GM13976 (cell line): ENCODE measurements at regions not wholly inside any gene's neighbourhood (a gene's known extent, or its start where the extent isn't known, plus 50 kb on each side); places are given as distances from the start of the nearest gene placed in this dataset.

Source experiments
- DNase-seq: peaks from one replicate; pipeline ENCODE4 v3.0.0; 2012; ENCODE audit warnings: low spot score
- in situ Hi-C: fragments of 300-500 bp; cut with MboI; formaldehyde crosslinking; loops from one replicate; pipeline ENCODE4 v1.12.0; 2022; ENCODE audit warnings: low sequenced_read_pairs, mixed read lengths, inconsistent platforms; ENCODE audit not compliant: unreplicated experiment
- TF ChIP-seq, protein P1 (sequence below): IDR thresholded peaks from 2 replicates; pipeline ENCODE4 v1.5.1; 2012; ENCODE audit warnings: borderline replicate concordance, mild to moderate bottlenecking; ENCODE audit not compliant: insufficient read depth; ENCODE audit errors: extremely low read depth, missing control alignments, control extremely low read depth

DNA sequence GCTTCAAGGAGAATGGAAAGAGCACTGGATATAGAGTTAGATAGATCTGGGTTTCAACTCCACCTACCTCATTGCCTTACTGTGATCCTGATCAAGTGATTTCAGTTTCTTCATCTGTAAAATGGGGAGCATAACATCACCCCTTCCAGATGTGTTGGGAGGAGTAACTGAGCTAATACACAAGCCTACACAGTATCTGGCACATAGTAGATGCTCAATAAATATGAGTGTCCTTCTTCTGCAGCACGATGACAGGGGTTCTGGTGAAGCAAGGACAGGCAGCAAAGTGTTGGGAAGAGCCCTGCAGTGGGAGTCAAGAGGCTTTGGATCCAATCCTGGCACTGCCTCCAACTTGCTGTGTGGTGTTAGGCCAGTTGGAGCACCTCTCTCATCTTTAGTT, 270.0 kb downstream of the UACA start:
- in situ Hi-C loops = loop anchor here (25.0 kb wide), 2 partner anchors 756 to 1006 kb away; no protein-coding TSS in a partner anchor
- DNase-seq = no peak
- TF ChIP-seq, protein P1, sequence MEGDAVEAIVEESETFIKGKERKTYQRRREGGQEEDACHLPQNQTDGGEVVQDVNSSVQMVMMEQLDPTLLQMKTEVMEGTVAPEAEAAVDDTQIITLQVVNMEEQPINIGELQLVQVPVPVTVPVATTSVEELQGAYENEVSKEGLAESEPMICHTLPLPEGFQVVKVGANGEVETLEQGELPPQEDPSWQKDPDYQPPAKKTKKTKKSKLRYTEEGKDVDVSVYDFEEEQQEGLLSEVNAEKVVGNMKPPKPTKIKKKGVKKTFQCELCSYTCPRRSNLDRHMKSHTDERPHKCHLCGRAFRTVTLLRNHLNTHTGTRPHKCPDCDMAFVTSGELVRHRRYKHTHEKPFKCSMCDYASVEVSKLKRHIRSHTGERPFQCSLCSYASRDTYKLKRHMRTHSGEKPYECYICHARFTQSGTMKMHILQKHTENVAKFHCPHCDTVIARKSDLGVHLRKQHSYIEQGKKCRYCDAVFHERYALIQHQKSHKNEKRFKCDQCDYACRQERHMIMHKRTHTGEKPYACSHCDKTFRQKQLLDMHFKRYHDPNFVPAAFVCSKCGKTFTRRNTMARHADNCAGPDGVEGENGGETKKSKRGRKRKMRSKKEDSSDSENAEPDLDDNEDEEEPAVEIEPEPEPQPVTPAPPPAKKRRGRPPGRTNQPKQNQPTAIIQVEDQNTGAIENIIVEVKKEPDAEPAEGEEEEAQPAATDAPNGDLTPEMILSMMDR = no peak

DNA sequence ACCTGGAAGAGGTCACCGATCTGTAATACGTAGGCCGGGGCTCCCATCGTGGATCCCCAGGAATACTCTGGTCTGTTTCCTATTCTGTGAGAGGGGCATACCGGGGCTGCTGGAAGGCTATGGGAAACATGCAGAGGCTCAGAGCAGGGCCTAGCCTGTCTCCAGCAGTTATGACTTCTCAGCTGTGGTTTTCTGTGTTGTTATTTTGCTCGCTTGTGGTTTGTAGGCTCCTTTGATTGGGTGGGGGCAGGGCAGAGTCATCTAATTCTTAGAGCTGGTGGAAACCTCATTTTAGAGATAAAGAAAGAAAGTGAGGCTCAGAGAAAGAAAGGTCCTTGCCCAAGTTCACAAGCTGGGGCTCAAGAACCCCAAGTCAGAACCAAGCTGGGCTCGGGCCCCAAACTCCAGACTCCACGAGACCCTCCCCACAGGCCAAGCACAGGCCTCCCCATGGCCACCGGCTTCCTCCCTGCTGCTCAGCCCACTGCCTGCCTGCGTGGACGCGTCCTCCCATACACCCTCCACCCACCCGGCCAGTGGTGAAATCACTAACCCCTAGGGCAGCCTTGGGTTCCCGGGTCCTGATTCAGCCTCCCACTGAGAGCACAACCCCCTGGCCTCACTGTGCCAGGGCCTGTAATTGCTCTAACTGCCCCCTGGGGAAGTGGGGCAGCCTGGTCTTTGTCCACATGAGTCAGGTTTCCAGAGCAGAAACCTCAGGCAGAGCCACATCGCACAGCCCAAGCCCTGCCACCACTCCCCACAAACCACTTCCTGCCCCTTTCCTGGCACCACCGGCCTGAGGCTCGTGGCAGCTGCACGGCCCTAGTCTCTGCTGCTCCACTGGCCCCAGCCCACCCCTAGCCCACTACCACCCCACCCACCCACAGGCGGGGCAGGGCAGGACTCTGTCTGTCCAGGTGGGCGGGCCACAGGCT, 270.8 kb downstream of the UACA start:
- TF ChIP-seq, protein P1 = no peak
- peak; percentile 82 for DNase-seq
- in situ Hi-C loops = loop anchor here (25.0 kb wide), 2 partner anchors 755 to 1005 kb away; no protein-coding TSS in a partner anchor

DNA sequence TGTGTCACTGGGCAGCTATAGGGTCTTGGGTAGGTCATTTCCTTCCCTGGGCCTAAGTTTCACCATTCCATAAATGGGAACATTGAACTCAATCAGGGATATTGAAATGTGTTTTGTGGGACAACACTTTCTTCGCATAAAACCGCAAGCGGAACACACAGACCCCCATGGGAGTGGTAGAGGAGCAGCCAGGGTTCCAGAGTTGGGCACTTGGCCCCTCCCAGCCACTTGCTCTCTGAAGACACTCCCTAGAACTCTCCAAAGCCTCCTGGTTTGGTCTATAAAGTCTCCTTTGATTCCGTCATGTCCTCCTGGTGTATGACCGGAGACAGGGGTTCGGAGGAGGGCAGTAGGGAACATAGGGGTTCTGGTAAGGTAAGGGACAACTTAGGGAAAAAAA, 271.7 kb downstream of the UACA start:
- TF ChIP-seq, protein P1 = no peak
- DNase-seq = no peak
- in situ Hi-C loops = loop anchor here (25.0 kb wide), 2 partner anchors 754 to 1004 kb away; no protein-coding TSS in a partner anchor

DNA sequence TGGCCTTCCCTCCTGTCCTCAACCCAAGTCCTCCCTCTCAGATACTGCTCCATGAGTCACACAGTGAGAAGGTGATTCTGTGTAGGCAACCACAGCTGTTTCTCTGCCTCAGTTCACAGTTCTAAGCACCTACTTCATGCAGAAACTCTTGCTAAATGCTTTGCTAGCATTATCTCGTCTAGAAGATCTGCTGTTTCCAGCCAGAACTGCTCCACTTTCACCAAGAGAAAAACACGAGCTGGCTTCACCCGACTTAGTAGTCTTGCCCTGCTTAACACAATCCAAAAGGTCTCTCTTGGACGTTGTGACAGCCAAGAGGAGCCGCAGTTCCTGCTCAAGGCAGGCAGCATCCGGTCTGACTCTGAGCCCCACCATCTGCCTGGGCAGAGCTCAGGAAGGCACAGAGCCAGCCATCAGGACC, 272.1 kb downstream of the UACA start:
- in situ Hi-C loops = loop anchor here (25.0 kb wide), 2 partner anchors 754 to 1004 kb away; no protein-coding TSS in a partner anchor
- DNase-seq = no peak
- TF ChIP-seq, protein P1 = no peak

DNA sequence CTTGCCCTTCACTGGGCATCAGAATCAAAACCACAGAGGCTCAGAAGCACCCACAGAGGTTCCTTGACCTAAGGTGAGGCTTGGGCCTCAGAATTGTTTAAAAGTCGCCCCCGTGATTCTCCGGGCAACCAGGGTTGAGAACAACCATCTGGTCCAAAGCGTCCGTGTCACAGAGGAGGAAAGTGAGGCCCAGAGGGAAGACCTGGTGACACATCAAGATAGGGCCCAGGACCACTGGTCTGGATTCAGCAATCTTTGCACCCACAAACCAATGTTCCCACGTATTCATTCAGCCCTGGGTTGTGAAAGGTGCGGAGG, 272.6 kb downstream of the UACA start:
- no peak for DNase-seq
- in situ Hi-C loops = loop anchor here (25.0 kb wide), 2 partner anchors 753 to 1003 kb away; no protein-coding TSS in a partner anchor
- TF ChIP-seq, protein P1 = no peak

DNA sequence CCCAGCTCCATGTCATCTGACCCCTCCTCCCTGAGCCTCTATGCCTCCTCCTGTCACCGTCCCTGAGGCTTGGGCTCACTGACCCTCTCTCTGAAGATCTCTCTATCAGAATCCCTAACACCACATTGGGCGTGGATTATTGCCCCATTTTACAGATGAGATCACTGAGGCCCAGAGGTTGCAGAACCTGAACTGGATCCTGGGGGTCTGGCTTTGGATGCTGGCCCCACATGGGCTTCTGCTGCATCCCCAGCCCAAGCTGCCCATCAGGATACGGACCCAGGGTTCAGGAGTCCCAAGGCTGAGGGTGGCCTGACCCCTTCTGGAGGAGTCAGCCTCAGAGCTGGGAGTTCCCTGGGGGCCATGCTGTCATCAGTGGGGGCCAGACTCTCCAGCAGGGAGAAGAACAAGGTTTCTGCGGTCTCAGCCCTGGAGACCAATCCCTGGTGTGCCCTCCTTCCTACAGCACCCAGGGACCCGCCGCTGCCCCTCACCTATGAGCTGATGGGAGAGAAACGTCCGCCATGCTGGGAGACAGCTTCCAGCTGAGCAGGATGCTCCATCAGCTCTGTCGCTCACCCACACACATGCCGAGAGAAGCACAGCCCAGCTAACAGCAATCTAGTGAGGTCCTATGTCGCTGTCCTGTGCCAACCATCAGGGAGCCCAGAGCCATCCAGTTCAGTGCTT, 273.1 kb downstream of the UACA start:
- in situ Hi-C loops = loop anchor here (25.0 kb wide), 2 partner anchors 753 to 1003 kb away; no protein-coding TSS in a partner anchor
- TF ChIP-seq, protein P1 = no peak

More for the DNA sequence above, 273.1 kb downstream of the UACA start:
- no peak for DNase-seq
